ENCODE measurements at regions not wholly inside any gene's neighbourhood (a gene's known extent, or its start where the extent isn't known, plus 50 kb on each side); places are given as distances from the start of the nearest gene placed in this dataset.

GRCh38 chr12:61823102-61823501 lies 437.1 kb upstream of the USP15 start:
- no peak for TF ChIP-seq CTCF (IDR thresholded peaks at IDR 0.05)
- TF ChIP-seq POLR2A (IDR thresholded peaks at IDR 0.05), result no peak
